IMR-90 (cell line): ENCODE measurements at regions not wholly inside any gene's neighbourhood (a gene's known extent, or its start where the extent isn't known, plus 50 kb on each side); places are given as distances from the start of the nearest gene placed in this dataset.
"Not testable (repeated sequence)": the region's sequence is repeated elsewhere in the genome, so short reads cannot be mapped to it uniquely, and the experiment has no call there.

Experiments used
- ATAC-seq: fragments of 200-7000 bp; cut with Tn5 transposase; 2 replicates; pipeline ENCODE4 v1.9.1; 2020; ENCODE audit warnings: low read depth, mild to moderate bottlenecking, moderate library complexity
- BruUV-seq: library from RNA; stranded (reverse); fragments of 400-500 nt; replicated peaks from 2 replicates; lab custom pipeline; 2021; lab: Mats Ljungman, UMichigan
- CTCF ChIA-PET: fragments of 300-600 bp; formaldehyde crosslinking; extraction: SDS; loops from one replicate; lab custom pipeline; 2021; ENCODE audit warnings: antibody characterized with exemption; lab: Yijun Ruan, JAX
- POLR2A ChIA-PET: fragments of 300-600 bp; sonication (Branson Sonifier 250); formaldehyde crosslinking; loops from one replicate; lab custom pipeline; 2022; ENCODE audit warnings: antibody characterized with exemption; ENCODE audit not compliant: unreplicated experiment; lab: Charles Lee
- DNase-seq: peaks from one replicate; pipeline ENCODE4 v3.0.0; 2013
- H2AFZ ChIP-seq: replicated peaks from 2 replicates; pipeline ENCODE3; 2013; ENCODE audit warnings: low read length, mild to moderate bottlenecking; ENCODE audit not compliant: poor library complexity
- H2AK5ac ChIP-seq: 2 replicates; pipeline ENCODE4 v1.6.1; 2013; ENCODE audit warnings: low read depth, low read length, inconsistent platforms
- H2AK9ac ChIP-seq: replicated peaks from 2 replicates; pipeline ENCODE3; 2013; ENCODE audit warnings: mild to moderate bottlenecking, low read depth, low read length, moderate library complexity; ENCODE audit not compliant: poor library complexity
- H2BK120ac ChIP-seq: 2 replicates; pipeline ENCODE4 v1.6.1; 2013; ENCODE audit warnings: low read depth, low read length, inconsistent platforms
- H2BK15ac ChIP-seq: 3 replicates; pipeline ENCODE4 v1.6.1; 2013; ENCODE audit warnings: low read depth, low read length, inconsistent platforms
- H2BK20ac ChIP-seq: 2 replicates; pipeline ENCODE4 v1.6.1; 2013; ENCODE audit warnings: low read depth, mild to moderate bottlenecking, inconsistent platforms, low read length, moderate library complexity
- H2BK5ac ChIP-seq: 2 replicates; pipeline ENCODE4 v1.6.1; 2013; ENCODE audit warnings: mild to moderate bottlenecking, low read depth, low read length, inconsistent platforms; ENCODE audit not compliant: poor library complexity, severe bottlenecking
- H3K14ac ChIP-seq: replicated peaks from 2 replicates; pipeline ENCODE4 v1.6.1; 2013; ENCODE audit warnings: low read depth, low read length, inconsistent platforms
- H3K18ac ChIP-seq: 2 replicates; pipeline ENCODE4 v1.6.1; 2013; ENCODE audit warnings: low read depth, low read length, control low read depth
- H3K23ac ChIP-seq: 2 replicates; pipeline ENCODE4 v1.6.1; 2013; ENCODE audit warnings: low read depth, low read length, inconsistent platforms
- H3K27ac ChIP-seq: 2 replicates; pipeline ENCODE4 v1.5.1; 2013; ENCODE audit warnings: mild to moderate bottlenecking, control low read depth, low read length; ENCODE audit not compliant: insufficient read depth
- H3K27me3 ChIP-seq: 2 replicates; pipeline ENCODE4 v1.6.1; 2013; ENCODE audit warnings: low read length; ENCODE audit not compliant: control insufficient read depth, insufficient read depth
- H3K36me3 ChIP-seq: 2 replicates; pipeline ENCODE4 v1.6.1; 2013; ENCODE audit warnings: low read length, mixed read lengths; ENCODE audit not compliant: control insufficient read depth, insufficient read depth
- H3K4ac ChIP-seq: 2 replicates; pipeline ENCODE4 v1.6.1; 2013; ENCODE audit warnings: low read depth, low read length, inconsistent platforms
- H3K4me1 ChIP-seq: 2 replicates; pipeline ENCODE4 v1.6.1; 2013; ENCODE audit warnings: low read length, mixed read lengths; ENCODE audit not compliant: control insufficient read depth, insufficient read depth
- H3K4me2 ChIP-seq: 2 replicates; pipeline ENCODE4 v1.6.1; 2013; ENCODE audit warnings: low read depth, mild to moderate bottlenecking, control low read depth, low read length, moderate library complexity
- H3K4me3 ChIP-seq: 2 replicates; pipeline ENCODE4 v1.5.1; 2013; ENCODE audit warnings: low read depth, mild to moderate bottlenecking, control low read depth, low read length, moderate library complexity; ENCODE audit not compliant: insufficient read depth
- H3K56ac ChIP-seq: 2 replicates; pipeline ENCODE4 v1.6.1; 2013; ENCODE audit warnings: low read length, inconsistent platforms; ENCODE audit not compliant: insufficient read depth; ENCODE audit errors: extremely low read depth
- H3K79me1 ChIP-seq, 2 experiments: 2 replicates each; pipeline ENCODE4 v1.6.1; 2013; ENCODE audit warnings: low read length in 2 of 2, inconsistent platforms in 1 of 2, low read depth in 1 of 2
- H3K9ac ChIP-seq: 2 replicates; pipeline ENCODE4 v1.6.1; 2013; ENCODE audit warnings: low read depth, low read length, control low read depth
- H3K9me1 ChIP-seq: 2 replicates; pipeline ENCODE4 v1.6.1; 2013; ENCODE audit warnings: low read length, inconsistent platforms; ENCODE audit not compliant: insufficient read depth
- H3K9me3 ChIP-seq: 2 replicates; pipeline ENCODE4 v1.6.1; 2013; ENCODE audit warnings: low read length; ENCODE audit not compliant: control insufficient read depth, insufficient read depth
- H4K20me1 ChIP-seq: 2 replicates; pipeline ENCODE4 v1.6.1; 2013; ENCODE audit warnings: low read length, inconsistent platforms; ENCODE audit not compliant: insufficient read depth
- H4K5ac ChIP-seq: 2 replicates; pipeline ENCODE4 v1.6.1; 2013; ENCODE audit warnings: mild to moderate bottlenecking, low read depth, low read length, control low read depth
- H4K8ac ChIP-seq, 2 experiments: 2 replicates each; pipeline ENCODE4 v1.6.1; 2013; ENCODE audit warnings: low read depth in 2 of 2, low read length in 2 of 2, control low read depth in 1 of 2, inconsistent platforms in 1 of 2
- H4K91ac ChIP-seq: 2 replicates; pipeline ENCODE4 v1.6.1; 2013; ENCODE audit warnings: low read depth, low read length, inconsistent platforms; ENCODE audit not compliant: insufficient read depth
- BHLHE40 ChIP-seq: fragments of 150-350 bp; IDR thresholded peaks from 2 replicates; pipeline ENCODE4 v1.6.1; 2016; ENCODE audit warnings: mild to moderate bottlenecking, low read depth, low read length
- ELK1 ChIP-seq: fragments of 150-350 bp; IDR thresholded peaks from 2 replicates; pipeline ENCODE4 v1.6.1; 2016; ENCODE audit warnings: low read depth, mild to moderate bottlenecking, low read length, moderate library complexity, borderline replicate concordance
- NFE2L2 ChIP-seq: fragments of 150-350 bp; IDR thresholded peaks from 2 replicates; pipeline ENCODE4 v1.6.1; 2016; ENCODE audit warnings: low read depth, mild to moderate bottlenecking, low read length
- POLR2A ChIP-seq: IDR thresholded peaks from 2 replicates; pipeline ENCODE4 v1.6.1; 2012; ENCODE audit warnings: mild to moderate bottlenecking, low read depth, low read length
- RAD21 ChIP-seq: IDR thresholded peaks from 2 replicates; pipeline ENCODE4 v1.6.1; 2012; ENCODE audit warnings: low read length, improper control_type of control experiment
- RFX5 ChIP-seq: IDR thresholded peaks from 2 replicates; pipeline ENCODE4 v1.8.0; 2012; ENCODE audit warnings: low read depth, mild to moderate bottlenecking, low read length, moderate library complexity
- SMC3 ChIP-seq: fragments of 150-350 bp; IDR thresholded peaks from 2 replicates; pipeline ENCODE4 v1.6.1; 2016; ENCODE audit warnings: low read depth, mild to moderate bottlenecking, antibody characterized with exemption, low read length, moderate library complexity
- WGBS, 2 experiments: methylation state at CpG; one replicate each; pipeline versions ENCODE4 v1.1.5 to v1.1.7; 2013; ENCODE audit warnings: missing lambda C conversion rate in 2 of 2; ENCODE audit not compliant: insufficient read length in 1 of 2; ENCODE audit errors: extremely low coverage in 2 of 2; 5-methylcytosine and 5-hydroxymethylcytosine counted together
- dilution Hi-C: fragments of 300-500 bp; cut with HindIII; formaldehyde crosslinking; loops from one replicate; pipeline ENCODE4 v1.14.3; 2018; ENCODE audit warnings: low sequenced_read_pairs; ENCODE audit not compliant: unreplicated experiment
- in situ Hi-C: fragments of 300-500 bp; cut with MboI; formaldehyde crosslinking; loops from 3 replicates; pipeline ENCODE4 v1.14.3; 2019; ENCODE audit warnings: low sequenced_read_pairs, inconsistent platforms, mixed read lengths
- intact Hi-C: fragments of 100-400 bp; cut with micrococcal nuclease; formaldehyde crosslinking; loops from 2 replicates; pipeline ENCODE4 v1.10.0; 2022

- no peak overlapping the region for H2BK15ac ChIP-seq
- H3K4me2 ChIP-seq, result no peak overlapping the region
- H3K27ac ChIP-seq, result no peak overlapping the region
- ChIA-PET POLR2A (interaction anchor here (0.6 kb wide), 1 partner anchor 584 kb away, joined by 5 read pairs; no protein-coding TSS in a partner anchor), CTCF (no interaction called here)
- no TSS peak for BruUV-seq
- no peaks in the 10 kb centered on the region for H3K79me1 ChIP-seq
- H2BK5ac ChIP-seq, result no peak overlapping the region
- no peak overlapping the region for H3K9ac ChIP-seq
- intact Hi-C loops, result no loop called here
- H3K4me1 ChIP-seq, result no peaks in the 10 kb centered on the region
- H2BK20ac ChIP-seq, result no peak overlapping the region
- no peak overlapping the region for H4K8ac ChIP-seq
- no CpG with 5 or more reads among the region's 5 CpGs for WGBS, 2 experiments
- no peak overlapping the region for H3K4ac ChIP-seq
- H3K9me3 ChIP-seq, result peaks cover 2% of the 10 kb centered on the region; the same call in 1 of the 2 replicates
- H3K36me3 ChIP-seq, result no peaks in the 10 kb centered on the region
- in situ Hi-C loops, result no loop called here
- H4K5ac ChIP-seq, result no peak overlapping the region
- H3K27me3 ChIP-seq, result no peaks in the 10 kb centered on the region
- H2AFZ ChIP-seq, result no peak overlapping the region
- H2AK9ac ChIP-seq, result no peak overlapping the region
- H4K91ac ChIP-seq, result no peak overlapping the region
- DNase-seq, result no peak
- no peak overlapping the region for H3K18ac ChIP-seq
- H3K14ac ChIP-seq, result no peak overlapping the region
- H2AK5ac ChIP-seq, result no peak overlapping the region
- H3K4me3 ChIP-seq, result no peak overlapping the region
- H4K20me1 ChIP-seq, result no peaks in the 10 kb centered on the region
- no peak overlapping the region for H3K23ac ChIP-seq
- no peak overlapping the region for H3K56ac ChIP-seq
- TF ChIP-seq NFE2L2 (no peak), SMC3 (no peak), RAD21 (no peak), BHLHE40 (no peak), RFX5 (no peak), POLR2A (no peak), ELK1 (no peak)
- H2BK120ac ChIP-seq, result no peak overlapping the region
- ATAC-seq, result no peak
- no peaks in the 10 kb centered on the region for H3K9me1 ChIP-seq
- dilution Hi-C loops, result no loop called here
Observed at GRCh38 chr12:73136386-73136785, 864.2 kb downstream of the TRHDE start.

DNA sequence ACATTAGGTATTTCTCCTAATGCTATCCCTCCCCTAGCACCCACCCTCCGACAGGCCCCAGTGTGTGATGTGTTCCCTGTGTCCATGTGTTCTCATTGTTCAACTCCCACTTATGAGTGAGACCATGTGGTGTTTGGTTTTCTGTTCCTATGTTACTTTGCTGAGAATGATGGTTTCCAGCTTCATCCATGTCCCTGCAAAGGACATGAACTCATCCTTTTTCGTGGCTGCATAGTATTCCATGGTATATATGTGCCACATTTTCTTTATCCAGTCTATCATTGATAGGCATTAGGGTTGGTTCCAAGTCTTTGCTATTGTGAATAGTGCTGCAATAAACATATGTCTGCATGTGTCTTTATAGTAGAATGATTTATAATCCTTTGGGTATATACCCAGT is 867.5 kb downstream of the TRHDE start:
- BruUV-seq, POLR2A ChIA-PET: not testable (repeated sequence)
- intact Hi-C loops, result loop anchor here (5.0 kb wide), 1 partner anchor 1288 kb away; no protein-coding TSS in a partner anchor

More for the DNA sequence above, 867.5 kb downstream of the TRHDE start:
- H2BK20ac ChIP-seq, H3K9ac ChIP-seq, H3K9me3 ChIP-seq, H4K91ac ChIP-seq, H2AK9ac ChIP-seq, H3K23ac ChIP-seq, H2AFZ ChIP-seq, H4K8ac ChIP-seq, H3K18ac ChIP-seq, H3K36me3 ChIP-seq, H2BK15ac ChIP-seq, H2BK5ac ChIP-seq, H2BK120ac ChIP-seq, H3K27me3 ChIP-seq, dilution Hi-C loops, H3K27ac ChIP-seq, H3K79me1 ChIP-seq, in situ Hi-C loops, H4K5ac ChIP-seq, H3K4me1 ChIP-seq, DNase-seq, H4K20me1 ChIP-seq, H3K56ac ChIP-seq, CTCF ChIA-PET, H3K9me1 ChIP-seq, H2AK5ac ChIP-seq, H3K4ac ChIP-seq, H3K4me2 ChIP-seq, H3K4me3 ChIP-seq, H3K14ac ChIP-seq, ATAC-seq: not testable (repeated sequence)
- no CpG with 5 or more reads among the region's 2 CpGs for WGBS, 2 experiments
